Inferior parietal cortex (tissue), 1 donor: ENCODE measurements at regions not wholly inside any gene's neighbourhood (a gene's known extent, or its start where the extent isn't known, plus 50 kb on each side); places are given as distances from the start of the nearest gene placed in this dataset.

ENCODE experiments used
- DNase-seq: peaks from one replicate; pipeline ENCODE4 v3.0.0-alpha.2; 2016; ENCODE audit errors: extremely low spot score

- DNase-seq = no peak
Observed at GRCh38 chr3:78148986-78149717, 1109.3 kb downstream of the ROBO2 start.

- no peak for DNase-seq
Observed at GRCh38 chr3:78153973-78154372, 1114.1 kb downstream of the ROBO2 start.

GRCh38 chr3:78154521-78155186 is 1114.8 kb downstream of the ROBO2 start:
- DNase-seq = no peak

- DNase-seq = no peak
Observed at GRCh38 chr3:78161736-78162135, 1121.8 kb downstream of the ROBO2 start.

- no peak for DNase-seq
Observed at GRCh38 chr3:78163379-78163778, 1123.5 kb downstream of the ROBO2 start.

- DNase-seq = no peak
Observed at GRCh38 chr3:78165876-78166275, 1126.0 kb downstream of the ROBO2 start.

- no peak for DNase-seq
Observed at GRCh38 chr3:78174821-78175220, 1134.9 kb downstream of the ROBO2 start.

- no peak for DNase-seq
Observed at GRCh38 chr3:78176869-78177268, 1137.0 kb downstream of the ROBO2 start.

- no peak for DNase-seq
Observed at GRCh38 chr3:78177780-78178179, 1137.9 kb downstream of the ROBO2 start.

GRCh38 chr3:78178209-78178608 is 1138.3 kb downstream of the ROBO2 start:
- DNase-seq = no peak

GRCh38 chr3:78178740-78179363 is 1139.0 kb downstream of the ROBO2 start:
- no peak for DNase-seq

- no peak for DNase-seq
Observed at GRCh38 chr3:78183906-78184599, 1144.2 kb downstream of the ROBO2 start.

- no peak for DNase-seq
Observed at GRCh38 chr3:78186404-78186803, 1146.5 kb downstream of the ROBO2 start.

- DNase-seq = no peak
Observed at GRCh38 chr3:78201091-78201490, 1161.2 kb downstream of the ROBO2 start.

GRCh38 chr3:78204977-78205376 is 1165.1 kb downstream of the ROBO2 start:
- DNase-seq = no peak

GRCh38 chr3:78221300-78221699 is 1181.4 kb downstream of the ROBO2 start:
- no peak for DNase-seq

- no peak for DNase-seq
Observed at GRCh38 chr3:78221796-78222195, 1181.9 kb downstream of the ROBO2 start.

- no peak for DNase-seq
Observed at GRCh38 chr3:78235841-78236240, 1195.9 kb downstream of the ROBO2 start.

- DNase-seq = no peak
Observed at GRCh38 chr3:78238811-78239210, 1198.9 kb downstream of the ROBO2 start.

GRCh38 chr3:78242724-78243123 is 1202.8 kb downstream of the ROBO2 start:
- DNase-seq = no peak

GRCh38 chr3:78244136-78244535 is 1204.2 kb downstream of the ROBO2 start:
- no peak for DNase-seq

GRCh38 chr3:78249294-78249693 is 1209.4 kb downstream of the ROBO2 start:
- DNase-seq = no peak
